Effector memory CD4-positive, alpha-beta T cell (primary cell): ENCODE measurements at regions not wholly inside any gene's neighbourhood (a gene's known extent, or its start where the extent isn't known, plus 50 kb on each side); places are given as distances from the start of the nearest gene placed in this dataset.

Experiments
- DNase-seq, 3 donors: peaks; one replicate each; pipeline ENCODE4 v3.0.0-alpha.2; 2020
- H3K27ac ChIP-seq: 2 replicates; pipeline ENCODE4 v1.7.0; 2013; ENCODE audit warnings: mild to moderate bottlenecking, low read length, moderate library complexity; ENCODE audit not compliant: insufficient read depth, poor library complexity, severe bottlenecking
- H3K27me3 ChIP-seq: replicated peaks from 2 replicates; pipeline ENCODE4 v1.7.0; 2013; ENCODE audit warnings: mild to moderate bottlenecking, low read length; ENCODE audit not compliant: insufficient read depth, control insufficient read depth, poor library complexity, severe bottlenecking
- H3K36me3 ChIP-seq: 2 replicates; pipeline ENCODE4 v1.7.0; 2013; ENCODE audit warnings: mild to moderate bottlenecking, low read length, moderate library complexity; ENCODE audit not compliant: control insufficient read depth, insufficient read depth
- H3K4me1 ChIP-seq: 2 replicates; pipeline ENCODE4 v1.7.0; 2013; ENCODE audit warnings: low read length, mild to moderate bottlenecking; ENCODE audit not compliant: control insufficient read depth, insufficient read depth, poor library complexity, severe bottlenecking
- H3K4me3 ChIP-seq: 2 replicates; pipeline ENCODE4 v1.7.0; 2013; ENCODE audit warnings: low read length, low read depth, mild to moderate bottlenecking; ENCODE audit not compliant: insufficient read depth, poor library complexity, severe bottlenecking
- H3K9me3 ChIP-seq: 2 replicates; pipeline ENCODE4 v1.7.0; 2013; ENCODE audit warnings: mild to moderate bottlenecking, low read length, moderate library complexity; ENCODE audit not compliant: control insufficient read depth

DNA sequence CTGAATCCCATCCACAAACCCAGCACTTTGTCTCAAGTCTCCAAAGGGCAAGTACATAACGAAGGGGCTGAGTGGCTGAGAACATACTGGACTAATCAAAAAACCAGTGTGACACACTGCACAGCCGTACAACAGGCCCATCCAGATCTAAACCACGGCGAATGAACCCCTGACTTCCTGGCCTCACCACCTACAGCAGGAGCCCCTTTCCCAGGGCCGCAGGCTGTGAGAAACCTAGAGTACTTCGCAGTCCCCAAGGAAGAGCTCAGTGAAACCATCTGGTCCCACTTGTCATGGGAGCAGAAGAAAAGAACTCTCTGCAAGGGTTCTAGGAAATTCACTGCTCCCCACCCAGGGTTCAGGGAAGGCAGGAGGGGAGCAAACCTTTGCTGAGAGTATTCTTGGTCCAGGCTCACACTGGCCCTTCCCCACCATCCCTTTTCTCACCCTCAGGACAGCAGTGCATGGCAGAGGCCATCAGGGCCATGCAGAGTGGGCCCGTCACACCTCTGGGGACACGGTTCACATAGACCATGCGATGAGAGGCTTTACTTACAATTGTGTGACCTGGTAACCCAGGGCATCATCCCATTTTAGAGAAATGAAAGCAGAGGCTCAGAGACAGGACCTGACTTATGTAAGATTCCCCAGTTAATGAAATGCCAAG is 192.8 kb downstream of the BCL11B start:
- Histone ChIP-seq H3K4me3 (no peak overlapping the region), H3K9me3 (no peaks in the 10 kb centered on the region), H3K27ac (no peak overlapping the region), H3K4me1 (no peaks in the 10 kb centered on the region), H3K36me3 (no peaks in the 10 kb centered on the region), H3K27me3 (no peaks in the 10 kb centered on the region)
- no peak for DNase-seq

DNA sequence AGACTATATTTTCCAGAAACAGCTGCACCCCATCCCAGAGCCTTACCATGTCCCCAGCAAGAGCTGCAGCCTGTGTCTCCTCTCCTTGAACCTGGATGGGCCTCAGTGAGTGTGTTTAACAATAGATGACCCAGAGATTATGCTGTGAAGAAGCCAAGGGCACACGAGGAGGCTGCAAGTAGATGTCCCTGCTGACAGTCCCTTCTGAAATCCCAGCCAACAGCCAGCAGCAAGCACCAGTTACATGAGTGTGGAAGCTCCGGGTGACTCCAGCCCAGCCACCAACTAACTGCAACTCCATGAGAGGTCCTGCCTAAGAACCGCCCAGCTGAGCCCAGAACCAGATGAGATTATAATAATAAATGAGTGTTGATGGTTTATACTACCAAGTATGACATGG is 191.7 kb downstream of the BCL11B start:
- Histone ChIP-seq H3K27ac (no peak overlapping the region), H3K4me3 (no peak overlapping the region), H3K36me3 (no peaks in the 10 kb centered on the region), H3K9me3 (no peaks in the 10 kb centered on the region), H3K4me1 (no peaks in the 10 kb centered on the region), H3K27me3 (no peaks in the 10 kb centered on the region)
- no peak for DNase-seq

DNA sequence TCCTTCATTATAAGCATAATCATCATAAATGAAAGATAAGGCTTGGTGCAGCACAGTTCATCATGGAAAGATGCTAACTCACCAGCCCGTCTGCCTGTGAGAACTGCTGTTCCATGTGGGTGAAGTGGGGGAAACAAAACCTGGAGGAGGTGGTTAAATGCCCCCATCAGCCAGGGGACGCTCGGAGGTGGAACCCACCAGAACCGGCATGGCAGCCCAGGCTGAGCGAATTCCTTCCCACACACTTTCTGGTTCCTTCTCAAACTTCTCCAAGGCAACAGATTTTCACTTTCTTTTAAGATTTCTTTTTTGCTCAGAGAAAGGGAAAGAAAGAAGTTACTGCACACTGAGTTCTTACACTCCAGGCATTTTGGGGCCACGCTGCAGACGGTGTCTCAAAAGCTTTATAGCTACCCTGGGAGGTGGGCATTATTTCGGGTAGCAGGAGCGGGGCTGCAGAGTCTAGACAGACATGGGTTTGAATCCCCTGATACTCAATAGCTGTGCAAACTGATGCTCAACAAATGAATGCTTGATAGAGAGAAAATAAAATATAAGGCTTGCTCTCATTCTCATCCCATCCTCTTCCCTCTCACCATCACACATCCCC is 190.7 kb downstream of the BCL11B start:
- DNase-seq = no peak
- Histone ChIP-seq H3K27ac (no peak overlapping the region), H3K4me1 (no peaks in the 10 kb centered on the region), H3K27me3 (no peaks in the 10 kb centered on the region), H3K9me3 (no peaks in the 10 kb centered on the region), H3K4me3 (no peak overlapping the region), H3K36me3 (no peaks in the 10 kb centered on the region)

DNA sequence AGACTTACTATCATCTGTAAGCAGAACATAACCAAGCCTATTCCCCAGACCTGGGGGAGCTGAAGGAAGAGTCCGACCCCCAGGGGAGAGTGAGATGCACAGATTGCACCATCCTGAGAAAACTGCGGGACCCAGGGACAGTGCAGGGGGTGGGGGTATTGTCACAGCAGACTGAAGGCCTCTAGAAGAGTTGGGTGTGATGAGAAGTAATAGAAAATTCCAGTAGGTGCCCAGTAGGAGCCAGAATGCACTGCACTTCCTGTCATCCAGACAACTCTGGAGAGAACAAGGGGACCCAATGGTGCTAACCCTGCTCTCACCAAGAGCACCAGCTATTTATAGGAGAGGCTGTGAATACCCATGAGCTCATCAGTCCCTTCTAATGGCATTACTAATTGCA is 190.1 kb downstream of the BCL11B start:
- Histone ChIP-seq H3K9me3 (no peaks in the 10 kb centered on the region), H3K36me3 (no peaks in the 10 kb centered on the region), H3K27ac (no peak overlapping the region), H3K4me1 (no peaks in the 10 kb centered on the region), H3K4me3 (no peak overlapping the region), H3K27me3 (no peaks in the 10 kb centered on the region)
- DNase-seq = no peak

DNA sequence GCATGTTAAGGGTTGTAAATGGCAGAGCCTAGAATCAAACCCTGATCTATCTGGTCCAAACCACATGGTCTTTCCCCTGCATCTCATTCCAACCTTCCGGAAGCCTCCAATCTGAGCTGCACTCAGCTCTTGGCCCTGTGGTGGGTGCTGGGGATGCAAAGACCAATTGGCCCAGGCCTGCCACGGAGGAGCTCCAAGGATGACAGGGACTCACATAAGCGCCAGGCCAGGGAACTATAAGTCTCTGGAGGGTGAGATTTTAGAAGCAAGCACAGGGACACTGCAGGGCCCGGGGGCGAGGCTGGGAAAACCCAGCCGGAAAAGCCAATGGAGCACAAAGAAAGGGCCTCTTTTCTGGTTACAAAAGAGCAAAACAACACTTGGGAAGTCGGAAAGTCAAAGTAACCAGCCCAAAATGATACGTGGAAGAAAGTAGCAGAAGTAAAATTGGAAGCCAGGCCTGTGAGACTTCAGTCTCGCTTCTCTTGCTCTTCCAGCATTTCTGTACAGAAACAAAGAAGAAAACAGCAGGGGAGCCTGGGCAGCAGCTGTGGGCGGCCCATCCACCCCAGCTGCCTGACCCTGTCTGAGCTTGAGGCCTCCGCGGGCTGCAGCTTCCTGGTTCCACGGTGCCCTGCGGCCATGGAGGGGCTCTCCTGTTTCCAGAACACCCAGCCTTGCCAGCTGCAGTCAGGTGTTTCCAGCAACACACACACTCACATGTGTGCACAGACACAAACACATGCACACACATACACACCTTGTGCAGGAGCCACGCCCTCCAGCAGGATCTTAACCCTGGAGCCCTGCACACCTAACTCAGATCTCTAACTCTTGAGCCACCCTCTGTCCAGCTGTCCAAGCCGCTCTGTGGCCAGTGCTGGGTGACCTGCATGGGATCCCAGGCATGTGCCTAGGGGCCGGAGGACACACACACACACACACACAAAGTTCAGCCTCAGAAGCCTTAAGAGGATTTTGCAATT is 178.2 kb downstream of the BCL11B start:
- Histone ChIP-seq H3K4me3 (no peak overlapping the region), H3K4me1 (no peaks in the 10 kb centered on the region), H3K27me3 (no peaks in the 10 kb centered on the region), H3K27ac (no peak overlapping the region), H3K9me3 (no peaks in the 10 kb centered on the region), H3K36me3 (no peaks in the 10 kb centered on the region)
- DNase-seq = no peak

DNA sequence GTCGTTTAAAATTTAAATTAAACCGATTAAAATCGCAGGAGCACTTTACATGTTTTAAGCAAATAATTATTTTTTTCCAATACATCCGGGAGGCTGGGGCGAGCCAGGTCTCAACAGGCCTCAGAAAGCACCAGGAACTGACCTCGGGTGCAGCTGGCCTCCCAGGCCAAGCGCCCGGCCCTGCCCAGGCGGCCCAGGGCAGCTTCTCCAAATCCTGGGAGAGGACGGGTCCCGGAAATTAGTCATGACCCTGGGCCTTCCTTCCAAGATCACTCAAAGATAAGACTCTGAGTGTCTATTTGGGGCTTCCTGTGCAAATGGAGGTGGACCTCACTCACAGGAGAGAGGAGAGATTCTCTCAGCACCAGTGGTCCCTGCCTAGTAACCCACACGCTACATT is 177.1 kb downstream of the BCL11B start:
- Histone ChIP-seq H3K4me3 (no peak overlapping the region), H3K27ac (no peak overlapping the region), H3K4me1 (no peaks in the 10 kb centered on the region), H3K27me3 (no peaks in the 10 kb centered on the region), H3K9me3 (no peaks in the 10 kb centered on the region), H3K36me3 (no peaks in the 10 kb centered on the region)
- DNase-seq = no peak

DNA sequence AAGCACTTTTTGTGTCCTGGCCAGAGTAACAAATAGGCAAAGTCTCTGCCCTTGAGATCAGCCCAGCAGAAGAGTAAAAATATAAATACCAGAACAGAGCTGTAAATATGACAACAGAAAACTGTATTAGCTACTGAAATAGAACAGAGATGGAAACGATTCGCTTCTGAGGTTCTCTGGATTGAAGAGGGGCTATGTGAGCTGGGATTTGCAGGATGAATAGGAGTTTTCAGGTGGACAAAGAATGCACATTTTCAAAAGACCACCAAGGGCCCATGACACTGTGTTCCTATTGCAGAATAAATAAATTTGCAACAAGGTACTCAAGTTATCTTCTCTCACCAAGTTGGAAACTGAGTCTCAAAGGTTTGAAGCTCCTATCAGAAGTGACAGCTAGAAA is 176.6 kb downstream of the BCL11B start:
- DNase-seq = no peak
- Histone ChIP-seq H3K27me3 (no peaks in the 10 kb centered on the region), H3K9me3 (no peaks in the 10 kb centered on the region), H3K4me1 (no peaks in the 10 kb centered on the region), H3K27ac (no peak overlapping the region), H3K36me3 (no peaks in the 10 kb centered on the region), H3K4me3 (no peak overlapping the region)

DNA sequence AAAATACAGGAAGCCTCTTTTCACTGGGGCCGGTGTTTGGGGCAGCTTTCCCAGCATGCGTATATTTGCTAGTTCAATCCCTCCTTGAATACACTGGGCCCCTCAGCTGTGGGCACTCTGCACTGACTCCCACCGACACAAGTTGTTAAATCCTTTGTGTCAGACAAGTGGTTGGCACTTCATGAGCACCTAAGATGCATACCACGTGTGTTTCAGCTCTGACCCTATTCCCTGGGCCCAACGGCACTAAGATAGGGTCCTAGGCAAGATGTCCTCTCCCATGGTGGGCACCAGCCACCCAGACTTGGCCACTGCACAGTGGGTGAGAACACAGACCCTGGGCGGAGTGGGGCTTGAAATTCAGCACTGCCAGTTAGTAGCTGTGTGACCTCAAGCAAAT is 173.8 kb downstream of the BCL11B start:
- no peaks in the 10 kb centered on the region for H3K4me1 ChIP-seq
- H3K27me3 ChIP-seq = no peaks in the 10 kb centered on the region
- H3K9me3 ChIP-seq = no peaks in the 10 kb centered on the region
- no peak for DNase-seq
- H3K27ac ChIP-seq = no peak overlapping the region
- H3K4me3 ChIP-seq = no peak overlapping the region
- H3K36me3 ChIP-seq = no peaks in the 10 kb centered on the region

DNA sequence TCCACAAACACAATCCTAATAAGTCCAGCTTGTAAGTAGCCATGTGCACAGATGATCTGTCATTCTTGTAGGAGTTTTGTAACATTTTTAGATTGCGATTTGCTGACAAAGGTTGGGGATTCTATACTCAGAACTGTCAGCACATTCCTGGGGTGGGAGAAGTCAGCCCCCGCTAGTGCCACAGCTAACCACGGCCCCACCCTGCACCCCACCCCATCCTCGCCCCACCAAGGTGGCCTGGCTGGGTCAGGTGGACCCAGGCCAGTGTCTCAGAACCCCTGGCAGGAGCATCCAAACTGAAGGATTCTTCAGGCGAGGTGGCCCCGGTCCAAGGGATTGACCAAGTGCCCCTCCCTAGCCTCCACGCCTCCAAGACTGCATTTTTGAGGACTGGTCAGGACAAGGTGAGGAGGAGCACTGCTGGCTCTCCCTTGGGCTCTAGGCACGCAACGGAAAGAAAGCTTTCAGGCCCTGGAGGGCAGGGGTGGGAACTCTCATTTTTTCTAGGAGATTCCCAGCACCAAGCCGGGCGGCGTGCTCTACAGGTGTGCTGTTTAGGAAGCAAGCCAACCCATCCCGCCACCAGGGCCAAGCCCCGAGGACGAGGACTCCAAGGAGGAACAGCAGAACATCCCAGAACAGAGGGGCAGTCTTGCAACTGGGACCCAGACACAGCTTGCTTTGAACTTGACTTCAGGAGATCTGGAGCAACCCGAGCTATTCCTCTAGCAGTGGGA is 172.8 kb downstream of the BCL11B start:
- no peak for DNase-seq
- Histone ChIP-seq H3K9me3 (no peaks in the 10 kb centered on the region), H3K4me3 (no peak overlapping the region), H3K4me1 (no peaks in the 10 kb centered on the region), H3K27ac (no peak overlapping the region), H3K36me3 (no peaks in the 10 kb centered on the region), H3K27me3 (no peaks in the 10 kb centered on the region)
